ENCODE measurements at regions not wholly inside any gene's neighbourhood (a gene's known extent, or its start where the extent isn't known, plus 50 kb on each side); places are given as distances from the start of the nearest gene placed in this dataset.

- CTCF ChIA-PET, result interaction anchor here (1.0 to 2.4 kb wide), 6 partner anchors 8 to 82 kb away, joined by 3 to 15 read pairs (median 4); no protein-coding TSS in a partner anchor
Observed at GRCh38 chr13:42396501-42396900, 124.5 kb downstream of the AKAP11 start.

GRCh38 chr13:42396901-42397655, 125.1 kb downstream of the AKAP11 start:
- DNase-seq (ENCODE audit: low read depth, low spot score) (no peak), ATAC-seq (no peak), FAIRE-seq (no peak)
- POLR2A ChIA-PET, result interaction anchor here (0.6 to 1.5 kb wide), 3 partner anchors 8 to 16 kb away, joined by 3 to 6 read pairs (median 3); no protein-coding TSS in a partner anchor
- no peak overlapping the region for H3K4me3 ChIP-seq
- no TSS peak for BruUV-seq (replicated peaks)
- H4K20me1 ChIP-seq (ENCODE audit: control insufficient read depth, insufficient read depth), result no peaks in the 10 kb centered on the region
- CTCF ChIA-PET, result interaction anchor here (1.0 to 2.4 kb wide), 5 partner anchors 8 to 19 kb away, joined by 3 to 15 read pairs (median 5); no protein-coding TSS in a partner anchor
- no peak overlapping the region for H2AFZ ChIP-seq (ENCODE audit: control insufficient read depth, low read depth, low read length)
- H3K9ac ChIP-seq (ENCODE audit: control insufficient read depth, insufficient read depth, low read length), result no peak overlapping the region
- RAD21 ChIA-PET (ENCODE audit: unreplicated experiment), result interaction anchor here (1.2 to 2.0 kb wide), 3 partner anchors 10 to 19 kb away, joined by 3 to 5 read pairs (median 5); no protein-coding TSS in a partner anchor
- SMC1A ChIA-PET (ENCODE audit: uncharacterized antibody, unreplicated experiment), result interaction anchor here (0.8 to 11.1 kb wide), 6 partner anchors 9 to 33 kb away, joined by 3 to 177 read pairs (median 4); no protein-coding TSS in a partner anchor
- no peaks in the 10 kb centered on the region for H3K36me3 ChIP-seq (ENCODE audit: control insufficient read depth in 2 of 2, insufficient read depth in 2 of 2, low read length in 1 of 2)
- intact Hi-C loops (cut with micrococcal nuclease; ENCODE audit: unreplicated experiment) (no loop called here), in situ Hi-C loops (cut with MboI) (no loop called here)
- H3K79me2 ChIP-seq (ENCODE audit: control insufficient read depth, insufficient read depth, low read length), result no peaks in the 10 kb centered on the region
- peak overlapping the region; percentile 57; the same call in 1 of the 2 replicates for H3K27ac ChIP-seq (ENCODE audit: control insufficient read depth, insufficient read depth)
- no peaks in the 10 kb centered on the region for H3K27me3 ChIP-seq (replicated peaks in 1 of 2; ENCODE audit: control insufficient read depth in 2 of 2, insufficient read depth in 2 of 2, low read length in 1 of 2)
- H3K9me3 ChIP-seq (replicated peaks; ENCODE audit: control insufficient read depth, insufficient read depth, low read length), result peaks cover 4% of the 10 kb centered on the region; the same call in 2 of the 3 replicates
- H3K4me1 ChIP-seq (ENCODE audit: control insufficient read depth, insufficient read depth, low read length), result peaks cover 66% of the 10 kb centered on the region
- WGBS (ENCODE audit: insufficient coverage, insufficient replicate concordance, low lambda C conversion rate, missing lambda C conversion rate), result 85% methylated on average over 6 of the region's 6 CpGs
- no peak for TF ChIP-seq ZNF217 (IDR thresholded peaks at IDR 0.05)
- TF ChIP-seq KAT2A (conservative IDR thresholded peaks at IDR 0.05; ENCODE audit: control insufficient read depth, low read depth, low read length), result no peak
- TF ChIP-seq LARP7 (IDR thresholded peaks at IDR 0.05), result no peak
- H3K4me2 ChIP-seq (ENCODE audit: control insufficient read depth, insufficient read depth), result no peak overlapping the region

More at GRCh38 chr13:42396501-42396900, 124.5 kb downstream of the AKAP11 start:
- ATAC-seq (peak; percentile 14), FAIRE-seq (no peak), DNase-seq (ENCODE audit: low read depth, low spot score) (no peak)
- peak overlapping the region; percentile 36; the same call in 1 of the 2 replicates for H2AFZ ChIP-seq (ENCODE audit: control insufficient read depth, low read depth, low read length)
- BruUV-seq (replicated peaks), result no TSS peak
- TF ChIP-seq BCL11A (IDR thresholded peaks at IDR 0.05; ENCODE audit: low read depth, low read length) (0 out of 2 replicates have a peak, but pooled peaks have one; percentile 12), YY1 (IDR thresholded peaks at IDR 0.05; ENCODE audit: low read depth, low read length) (0 out of 2 replicates have a peak, but pooled peaks have one; percentile 7), TARDBP (IDR thresholded peaks at IDR 0.05; ENCODE audit: borderline replicate concordance) (no peak)
- 0 out of 2 replicates have a peak overlapping the region, but pooled peaks have one; percentile 18 for H3K4me2 ChIP-seq (ENCODE audit: control insufficient read depth, insufficient read depth)
- H3K36me3 ChIP-seq (ENCODE audit: control insufficient read depth in 2 of 2, insufficient read depth in 2 of 2, low read length in 1 of 2), result no peaks in the 10 kb centered on the region
- RAD21 ChIA-PET (ENCODE audit: unreplicated experiment), result interaction anchor here (1.2 to 2.0 kb wide), 3 partner anchors 9 to 19 kb away, joined by 3 to 5 read pairs (median 5); no protein-coding TSS in a partner anchor
- peaks cover 4% of the 10 kb centered on the region; the same call in 2 of the 3 replicates for H3K9me3 ChIP-seq (replicated peaks; ENCODE audit: control insufficient read depth, insufficient read depth, low read length)
- H3K4me1 ChIP-seq (ENCODE audit: control insufficient read depth, insufficient read depth, low read length), result peaks cover 64% of the 10 kb centered on the region
- intact Hi-C loops (cut with micrococcal nuclease; ENCODE audit: unreplicated experiment), result no loop called here
- H3K27ac ChIP-seq (ENCODE audit: control insufficient read depth, insufficient read depth), result peak overlapping the region; percentile 57
- POLR2A ChIA-PET, result interaction anchor here (0.6 to 1.5 kb wide), 3 partner anchors 8 to 15 kb away, joined by 3 to 6 read pairs (median 3); no protein-coding TSS in a partner anchor
- H3K9ac ChIP-seq (ENCODE audit: control insufficient read depth, insufficient read depth, low read length), result no peak overlapping the region
- H3K79me2 ChIP-seq (ENCODE audit: control insufficient read depth, insufficient read depth, low read length), result no peaks in the 10 kb centered on the region
- SMC1A ChIA-PET (ENCODE audit: uncharacterized antibody, unreplicated experiment), result interaction anchor here (0.8 to 11.1 kb wide), 6 partner anchors 8 to 32 kb away, joined by 3 to 177 read pairs (median 4); no protein-coding TSS in a partner anchor
- WGBS (ENCODE audit: insufficient coverage, insufficient replicate concordance, low lambda C conversion rate, missing lambda C conversion rate), result 28% methylated on average over 9 of the region's 9 CpGs
- in situ Hi-C loops (cut with MboI), result no loop called here
- H3K27me3 ChIP-seq (replicated peaks in 1 of 2; ENCODE audit: control insufficient read depth in 2 of 2, insufficient read depth in 2 of 2, low read length in 1 of 2), result no peaks in the 10 kb centered on the region
- H3K4me3 ChIP-seq, result no peak overlapping the region
- H4K20me1 ChIP-seq (ENCODE audit: control insufficient read depth, insufficient read depth), result no peaks in the 10 kb centered on the region
